AG04450 (cell line): ENCODE measurements at regions not wholly inside any gene's neighbourhood (a gene's known extent, or its start where the extent isn't known, plus 50 kb on each side); places are given as distances from the start of the nearest gene placed in this dataset.

Source experiments
- CTCF ChIA-PET: fragments of 300-600, 350-600 bp; formaldehyde crosslinking; extraction: SDS; loops from one replicate; lab custom pipeline; 2022; ENCODE audit warnings: antibody characterized with exemption, inconsistent platforms; lab: Charles Lee
- POLR2A ChIA-PET: fragments of 350-600 bp; formaldehyde crosslinking; extraction: SDS; loops from one replicate; lab custom pipeline; 2021; ENCODE audit warnings: antibody characterized with exemption, inconsistent platforms; lab: Yijun Ruan, JAX
- DNase-seq: peaks from one replicate; pipeline ENCODE4 v3.0.0-alpha.2; 2011; ENCODE audit warnings: low read depth, low spot score
- H3K27ac ChIP-seq: one replicate; pipeline ENCODE4 v1.5.1; 2012; ENCODE audit warnings: low read depth, low read length, control low read depth
- H3K27me3 ChIP-seq: one replicate; pipeline ENCODE4 v1.6.0; 2012; ENCODE audit warnings: low read length; ENCODE audit not compliant: control insufficient read depth, insufficient read depth
- H3K4me3 ChIP-seq: 2 replicates; pipeline ENCODE4 v1.5.1; 2011; ENCODE audit warnings: mild to moderate bottlenecking, low read depth, low read length, control low read depth
- H3K9me3 ChIP-seq: 2 replicates; pipeline ENCODE4 v1.5.1; 2012; ENCODE audit warnings: low read length; ENCODE audit not compliant: control insufficient read depth, insufficient read depth
- TF ChIP-seq, protein P1 (sequence below): IDR thresholded peaks from 2 replicates; pipeline ENCODE4 v1.5.1; 2011; ENCODE audit warnings: low read depth, low read length, control low read depth, inconsistent platforms

DNA sequence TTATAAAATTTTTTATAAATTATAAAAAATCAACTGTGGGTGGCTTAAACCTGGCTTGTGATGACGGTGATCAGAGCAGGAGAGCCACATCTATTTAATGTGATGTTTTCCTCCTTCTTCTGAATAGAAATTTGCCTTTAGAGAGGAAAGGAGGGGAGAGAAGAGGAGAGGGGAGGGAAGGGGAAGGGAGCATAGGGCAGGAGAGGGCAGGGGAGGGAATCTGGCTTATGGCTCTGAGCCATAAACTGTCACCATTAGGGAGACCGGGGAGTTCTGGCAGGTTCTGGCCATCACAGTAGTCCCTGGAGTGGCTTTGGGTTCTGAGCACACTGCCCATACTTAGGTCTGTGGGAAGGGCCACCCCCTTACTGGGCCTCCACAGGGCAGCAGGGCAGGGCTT lies 167.8 kb downstream of the ENGASE start:
- CTCF ChIA-PET = no interaction called here
- DNase-seq = no peak
- no peak overlapping the region for H3K27ac ChIP-seq
- no peak overlapping the region for H3K4me3 ChIP-seq
- POLR2A ChIA-PET = no interaction called here
- H3K9me3 ChIP-seq = no peaks in the 10 kb centered on the region
- TF ChIP-seq, protein P1, sequence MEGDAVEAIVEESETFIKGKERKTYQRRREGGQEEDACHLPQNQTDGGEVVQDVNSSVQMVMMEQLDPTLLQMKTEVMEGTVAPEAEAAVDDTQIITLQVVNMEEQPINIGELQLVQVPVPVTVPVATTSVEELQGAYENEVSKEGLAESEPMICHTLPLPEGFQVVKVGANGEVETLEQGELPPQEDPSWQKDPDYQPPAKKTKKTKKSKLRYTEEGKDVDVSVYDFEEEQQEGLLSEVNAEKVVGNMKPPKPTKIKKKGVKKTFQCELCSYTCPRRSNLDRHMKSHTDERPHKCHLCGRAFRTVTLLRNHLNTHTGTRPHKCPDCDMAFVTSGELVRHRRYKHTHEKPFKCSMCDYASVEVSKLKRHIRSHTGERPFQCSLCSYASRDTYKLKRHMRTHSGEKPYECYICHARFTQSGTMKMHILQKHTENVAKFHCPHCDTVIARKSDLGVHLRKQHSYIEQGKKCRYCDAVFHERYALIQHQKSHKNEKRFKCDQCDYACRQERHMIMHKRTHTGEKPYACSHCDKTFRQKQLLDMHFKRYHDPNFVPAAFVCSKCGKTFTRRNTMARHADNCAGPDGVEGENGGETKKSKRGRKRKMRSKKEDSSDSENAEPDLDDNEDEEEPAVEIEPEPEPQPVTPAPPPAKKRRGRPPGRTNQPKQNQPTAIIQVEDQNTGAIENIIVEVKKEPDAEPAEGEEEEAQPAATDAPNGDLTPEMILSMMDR = no peak
- H3K27me3 ChIP-seq = peaks cover 4% of the 10 kb centered on the region

DNA sequence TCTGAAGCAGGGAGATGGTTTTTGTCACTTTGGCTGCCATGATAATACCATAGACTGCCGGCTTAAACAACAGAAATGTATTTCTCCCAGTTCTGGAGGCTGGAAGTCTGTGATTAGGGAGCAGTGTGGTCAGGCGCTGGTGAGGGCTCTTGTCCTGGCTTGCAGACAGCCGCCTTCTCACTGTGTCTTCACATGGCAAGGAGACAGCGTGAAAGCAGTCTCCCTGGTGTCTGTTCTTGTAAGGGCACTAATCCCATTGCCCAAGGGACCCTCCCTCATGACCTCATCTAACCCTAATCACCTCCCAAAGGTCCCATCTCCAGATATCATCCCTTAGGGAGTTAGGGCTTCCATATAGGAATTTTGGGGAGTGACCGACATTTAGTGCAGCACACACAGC lies 167.0 kb downstream of the ENGASE start:
- H3K4me3 ChIP-seq = no peak overlapping the region
- ChIA-PET POLR2A (no interaction called here), CTCF (no interaction called here)
- H3K27ac ChIP-seq = no peak overlapping the region
- TF ChIP-seq, protein P1 = no peak
- no peak for DNase-seq
- H3K27me3 ChIP-seq = peaks cover 4% of the 10 kb centered on the region
- H3K9me3 ChIP-seq = no peaks in the 10 kb centered on the region

DNA sequence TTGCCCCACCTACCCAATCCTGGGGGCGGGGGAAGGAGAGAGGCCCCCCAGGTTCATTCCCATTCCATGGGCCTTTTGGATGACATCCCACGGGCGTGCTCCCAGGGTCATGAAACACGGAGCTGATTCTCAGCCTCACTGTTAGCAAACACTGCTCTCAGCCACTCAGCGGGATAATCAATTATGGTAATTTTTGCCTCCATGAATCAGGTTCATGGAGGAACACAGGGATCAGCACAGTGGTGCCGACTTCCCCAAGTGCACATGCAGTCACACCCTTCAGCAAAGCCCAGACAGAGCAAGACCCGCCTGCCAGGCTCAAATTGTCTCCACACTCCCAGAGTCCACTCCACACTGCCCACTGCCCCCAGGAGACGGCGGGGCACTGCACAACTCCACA lies 164.6 kb downstream of the ENGASE start:
- DNase-seq = no peak
- H3K9me3 ChIP-seq = no peaks in the 10 kb centered on the region
- H3K27ac ChIP-seq = no peak overlapping the region
- no peak overlapping the region for H3K4me3 ChIP-seq
- peaks cover 4% of the 10 kb centered on the region for H3K27me3 ChIP-seq
- CTCF ChIA-PET = no interaction called here
- TF ChIP-seq, protein P1 = no peak
- POLR2A ChIA-PET = no interaction called here

DNA sequence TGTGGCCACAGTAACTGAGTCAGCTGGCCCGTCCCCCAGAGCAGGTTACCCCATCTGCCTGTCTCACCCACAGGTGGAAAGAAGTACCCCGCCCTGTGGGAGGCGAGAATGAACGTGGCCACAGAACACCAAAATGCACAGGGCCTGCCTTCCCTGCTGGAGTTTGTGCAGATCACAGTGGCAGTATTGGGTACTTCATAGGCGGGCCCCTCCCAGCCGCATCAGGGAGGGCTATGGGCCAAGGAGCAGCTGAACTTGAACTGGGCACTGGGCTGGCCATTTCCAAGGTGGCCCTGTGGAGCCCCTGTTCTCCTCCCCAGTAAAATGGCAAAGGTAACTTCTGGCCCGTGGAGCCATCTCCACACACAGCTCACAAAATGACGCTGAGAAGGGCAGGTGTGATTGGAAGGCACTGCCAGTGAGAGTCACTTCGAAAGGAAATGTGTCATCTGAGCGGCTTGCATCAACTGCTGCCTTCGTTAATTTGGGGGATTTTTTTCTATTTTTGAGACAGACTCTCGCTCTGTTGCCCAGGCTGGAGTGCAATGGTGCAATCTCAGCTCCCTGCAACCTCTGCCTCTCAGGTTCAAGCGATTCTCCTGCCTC lies 162.9 kb downstream of the ENGASE start:
- TF ChIP-seq, protein P1 = no peak
- Histone ChIP-seq H3K9me3 (peaks cover 5% of the 10 kb centered on the region; the same call in 1 of the 2 replicates), H3K27me3 (peaks cover 4% of the 10 kb centered on the region), H3K27ac (no peak overlapping the region), H3K4me3 (no peak overlapping the region)
- ChIA-PET CTCF (no interaction called here), POLR2A (no interaction called here)
- no peak for DNase-seq

DNA sequence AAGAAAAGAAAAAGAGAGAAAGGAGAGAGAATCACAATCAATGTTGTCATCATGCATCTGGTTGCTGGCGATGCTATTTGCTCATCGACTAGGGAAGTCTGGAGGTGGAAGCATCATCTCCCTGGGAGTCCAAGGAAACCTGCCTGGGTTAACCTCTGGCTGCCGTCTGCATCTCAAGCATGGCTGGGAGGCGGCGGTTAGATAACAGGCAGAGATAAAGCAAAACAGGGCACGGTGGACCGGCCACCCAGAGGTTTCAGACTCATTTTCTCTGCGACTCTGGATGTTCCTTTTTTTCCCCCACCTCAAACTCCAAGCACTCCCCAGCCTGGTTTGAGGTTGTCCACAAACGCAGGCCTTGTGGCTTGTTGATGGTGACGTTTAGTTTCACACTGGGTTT lies 161.2 kb downstream of the ENGASE start:
- peaks cover 4% of the 10 kb centered on the region for H3K27me3 ChIP-seq
- H3K9me3 ChIP-seq = peaks cover 5% of the 10 kb centered on the region; the same call in 1 of the 2 replicates
- no peak for DNase-seq
- TF ChIP-seq, protein P1 = no peak
- CTCF ChIA-PET = no interaction called here
- H3K4me3 ChIP-seq = no peak overlapping the region
- H3K27ac ChIP-seq = no peak overlapping the region
- POLR2A ChIA-PET = no interaction called here
